ENCODE measurements at regions not wholly inside any gene's neighbourhood (a gene's known extent, or its start where the extent isn't known, plus 50 kb on each side); places are given as distances from the start of the nearest gene placed in this dataset.

DNA sequence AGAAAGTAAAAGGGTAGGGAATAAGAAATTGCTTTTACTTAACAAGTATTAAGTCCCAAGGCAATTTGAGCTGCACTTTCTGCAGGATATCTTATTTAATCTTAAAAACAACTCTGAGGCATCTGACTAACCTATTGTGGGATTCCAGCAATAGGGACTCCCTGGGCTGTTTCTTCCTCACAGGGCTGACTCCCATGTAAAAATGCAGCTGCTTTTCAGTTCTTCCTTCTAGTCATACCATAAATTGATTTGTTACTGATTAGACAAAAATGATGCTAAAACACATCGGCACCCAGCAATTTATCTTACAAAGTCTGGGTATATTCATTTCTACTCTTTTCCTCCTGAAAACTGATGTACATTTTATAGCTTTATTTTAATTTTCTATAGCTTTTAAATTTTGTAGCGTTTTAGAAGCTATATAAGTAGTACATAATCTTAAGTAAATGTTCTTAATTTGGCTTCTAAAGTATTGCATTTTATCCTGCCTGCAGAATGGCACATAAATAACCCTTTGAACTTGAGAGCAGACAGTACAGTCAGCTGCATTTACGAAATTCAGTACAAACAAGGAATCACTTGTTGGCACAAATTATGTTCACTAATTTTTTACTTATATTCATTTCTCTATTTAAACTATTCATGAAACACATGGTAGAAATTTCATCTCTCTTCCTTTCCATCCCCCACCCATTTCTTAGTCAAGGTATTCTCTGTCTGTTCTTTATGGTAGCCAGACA is 102.4 kb upstream of the FRY start:
- DNase-seq (ENCODE audit: low read depth) = no peak

DNA sequence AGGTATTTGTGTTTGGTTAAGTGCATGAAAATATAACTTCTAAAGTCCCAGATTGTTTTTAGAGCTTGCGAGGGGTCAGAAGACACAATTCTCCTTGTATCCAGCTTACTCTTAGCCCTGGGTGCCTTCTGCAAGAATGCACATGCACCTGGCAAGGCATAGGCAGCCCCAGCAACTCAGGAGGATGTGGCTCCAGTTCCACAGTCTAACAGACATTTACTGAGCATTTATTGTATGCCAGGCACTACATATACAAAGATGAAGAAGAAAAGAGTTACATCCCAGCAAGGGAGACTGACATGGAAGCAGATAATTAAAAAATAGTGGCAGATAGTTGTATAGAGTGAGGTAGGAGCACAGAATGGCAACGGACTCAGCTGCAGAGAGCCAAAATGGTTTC is 101.1 kb upstream of the FRY start:
- DNase-seq (ENCODE audit: low read depth) = no peak

DNA sequence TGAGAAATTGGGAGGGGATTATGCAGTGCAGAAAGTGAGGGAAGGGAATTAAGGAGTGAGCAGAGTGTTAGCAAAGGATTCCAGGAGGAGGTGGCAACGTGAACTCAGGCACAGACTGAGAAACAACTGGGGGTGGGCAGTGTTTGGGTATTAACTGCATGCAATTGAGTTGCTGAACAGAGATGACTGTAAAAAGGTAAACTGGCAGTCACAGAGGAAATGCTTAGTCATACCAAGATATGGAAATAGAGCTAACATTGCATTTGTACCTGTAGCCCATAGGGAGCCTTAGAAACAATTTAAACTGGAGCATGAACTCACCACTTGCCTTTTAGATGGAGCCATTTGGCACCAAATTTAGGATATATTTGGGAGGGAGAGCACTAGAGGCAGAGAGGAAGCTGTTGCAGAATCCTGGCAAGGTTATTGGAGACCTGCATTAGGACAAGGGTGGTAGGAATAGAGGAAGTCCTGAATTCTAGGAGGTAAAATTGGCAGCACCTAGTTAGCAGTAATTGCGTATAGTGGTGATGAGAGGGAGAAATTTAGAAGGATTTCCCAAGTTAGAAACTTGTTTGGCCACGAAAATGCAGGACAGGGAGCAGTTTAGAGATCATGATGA is 100.6 kb upstream of the FRY start:
- no peak for DNase-seq (ENCODE audit: low read depth)

DNA sequence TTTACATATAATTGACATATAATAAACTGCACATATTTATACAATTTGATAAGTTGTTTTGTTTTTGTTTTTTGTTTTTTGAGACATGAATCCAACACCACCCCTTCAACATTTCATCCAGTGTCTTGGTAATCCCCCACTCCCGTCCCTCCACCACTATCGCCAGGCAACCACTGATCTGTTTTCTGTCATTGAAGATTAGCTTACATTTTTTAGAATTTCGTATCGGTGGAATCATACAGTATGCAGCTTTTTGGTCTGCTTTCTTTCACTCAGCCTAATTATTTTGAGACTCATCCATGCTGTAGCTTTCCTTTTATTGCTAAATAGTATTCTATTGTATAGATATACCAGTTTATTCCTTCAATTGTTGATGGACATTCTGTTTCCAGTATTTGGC is 94.1 kb upstream of the FRY start:
- DNase-seq (ENCODE audit: low read depth) = no peak

DNA sequence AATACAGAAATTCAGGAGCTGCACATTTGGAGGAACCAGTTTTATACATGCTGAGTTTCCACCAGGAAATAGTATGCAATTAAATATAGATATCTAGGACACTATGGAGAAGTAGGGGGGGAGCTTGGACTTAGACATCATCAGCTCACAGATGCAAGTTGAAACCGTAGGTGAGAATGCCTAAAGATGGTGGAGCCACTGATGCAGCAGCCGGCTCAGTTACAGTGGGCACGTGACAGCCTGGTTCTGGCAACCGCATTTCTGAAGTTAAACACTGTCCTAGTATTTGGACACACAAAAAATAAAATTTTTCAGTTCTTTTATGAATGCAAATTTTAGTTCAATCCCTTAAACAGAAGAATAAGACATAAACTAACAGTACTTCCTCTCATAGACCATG is 91.5 kb upstream of the FRY start:
- DNase-seq (ENCODE audit: low read depth) = no peak

DNA sequence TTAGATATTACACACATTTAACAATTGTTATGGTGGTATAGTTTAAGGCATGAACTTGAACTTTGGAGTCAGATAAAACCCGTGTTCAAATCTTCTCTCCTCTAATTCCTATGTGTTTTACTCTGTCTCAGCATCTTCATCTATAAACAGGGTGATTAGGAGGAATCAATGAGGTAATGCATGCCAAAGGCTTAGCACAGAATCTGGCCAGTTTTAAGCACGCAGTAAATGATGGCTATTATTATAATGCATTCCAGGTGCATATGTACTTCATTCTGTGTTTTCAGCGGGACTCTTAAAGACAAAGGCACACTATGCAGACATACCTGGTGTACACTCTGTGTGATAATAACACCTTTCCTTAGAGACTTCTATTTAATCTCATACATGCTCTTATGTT is 88.0 kb upstream of the FRY start:
- DNase-seq (ENCODE audit: low read depth) = no peak

DNA sequence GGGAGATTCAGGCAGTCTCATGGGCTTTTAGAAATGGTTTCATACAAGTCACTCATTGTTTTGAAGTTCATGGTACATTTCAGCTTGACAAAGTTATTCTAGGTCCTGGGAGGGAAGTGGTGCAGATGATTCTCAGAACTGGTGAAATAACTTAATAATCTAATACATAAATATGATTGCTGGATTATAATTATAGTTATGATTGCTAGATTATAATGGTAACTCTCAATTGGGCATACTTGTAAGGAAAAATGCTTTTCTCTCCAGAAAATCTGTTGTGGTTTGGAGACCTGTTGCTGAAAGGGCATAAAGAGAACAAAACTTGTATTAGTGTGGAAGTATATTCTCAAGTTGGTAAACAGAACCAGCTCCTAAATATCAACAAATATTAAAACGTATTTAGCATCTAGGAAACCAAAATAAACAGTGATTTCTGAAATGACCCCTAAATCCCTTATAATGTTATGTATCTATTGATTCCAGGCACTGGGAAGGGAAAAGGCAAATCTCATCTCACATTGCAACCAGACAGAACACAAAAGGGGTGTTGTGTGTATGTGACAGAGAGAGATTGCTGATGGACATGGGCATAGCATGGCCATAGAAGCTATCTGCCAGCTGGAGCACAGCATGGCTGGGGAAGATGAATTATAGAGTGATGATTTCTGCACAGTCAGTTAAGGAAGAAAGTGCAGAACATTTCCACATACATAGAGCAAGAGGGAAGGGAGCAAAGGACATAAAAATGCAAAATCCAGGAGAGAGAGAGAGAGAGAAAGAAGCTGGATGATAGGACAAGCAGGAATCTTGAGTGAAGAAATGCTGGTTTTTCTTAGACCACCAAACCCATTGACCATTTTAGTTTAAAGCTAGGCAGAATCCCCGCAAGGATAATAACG is 87.1 kb upstream of the FRY start:
- DNase-seq (ENCODE audit: low read depth) = no peak

DNA sequence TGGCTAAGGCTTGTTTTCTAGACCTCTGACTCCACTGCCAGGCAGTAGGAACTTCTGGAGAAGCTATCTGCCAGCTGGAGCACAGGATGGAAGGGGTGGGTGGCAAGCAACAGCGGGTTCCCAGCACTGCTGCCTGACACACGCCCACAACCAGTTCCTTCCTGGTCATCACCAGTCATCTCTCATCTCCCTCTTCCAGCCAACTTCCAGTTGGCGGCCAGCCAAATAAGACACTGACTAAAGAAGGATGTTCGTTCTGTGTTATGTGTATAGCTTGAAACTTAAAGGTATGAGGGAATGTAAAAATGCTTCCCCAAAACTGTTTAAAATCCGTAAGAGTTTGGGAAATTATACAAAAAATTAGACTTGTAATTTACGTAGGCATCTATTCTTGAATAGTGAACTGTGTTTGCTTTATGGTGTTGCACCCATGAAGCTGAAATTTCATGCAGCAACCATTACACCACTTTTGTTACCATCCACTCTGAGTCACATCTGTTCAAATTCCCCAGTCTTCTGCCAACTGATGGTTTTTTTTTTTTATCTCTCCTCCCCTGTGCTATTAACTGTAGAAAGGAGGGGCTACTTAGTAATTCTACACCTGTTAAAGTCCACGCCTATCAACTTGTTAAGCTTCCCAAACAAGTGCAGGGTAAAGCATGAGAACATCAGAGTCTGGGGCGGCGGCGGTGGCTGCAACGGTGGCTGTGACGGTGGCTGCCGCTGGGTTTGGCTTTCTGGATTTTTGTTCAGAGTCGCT is 86.2 kb upstream of the FRY start:
- no peak for DNase-seq (ENCODE audit: low read depth)

DNA sequence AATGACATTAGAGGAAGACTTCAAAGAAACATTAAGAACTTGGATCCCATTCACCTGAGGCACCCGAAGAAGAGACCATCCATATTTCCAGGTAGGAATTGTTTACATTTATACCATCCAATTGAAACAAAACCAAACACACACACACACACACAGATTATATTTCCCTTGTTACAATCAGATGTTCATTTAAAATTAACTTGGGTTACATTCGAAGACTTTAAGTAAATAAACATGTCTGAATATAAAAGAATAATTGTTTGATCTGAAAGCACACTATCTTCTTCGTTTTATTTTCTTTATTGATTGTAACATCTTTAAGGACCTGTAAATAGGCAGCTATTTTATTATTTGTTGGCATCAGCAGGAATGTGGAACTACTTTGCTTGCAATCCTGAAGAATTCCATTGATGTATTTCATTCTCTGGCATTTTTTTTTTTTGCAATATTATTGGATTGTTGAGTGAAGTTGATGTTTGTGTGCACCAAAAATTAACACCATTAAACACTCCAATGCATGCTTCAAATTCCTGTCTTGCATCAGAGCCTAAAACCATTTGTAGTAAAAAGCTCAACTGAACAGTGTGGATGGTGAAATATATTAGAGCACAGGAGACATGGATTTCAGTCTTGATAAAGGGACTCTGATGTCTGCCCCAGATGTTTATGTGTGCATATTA is 85.3 kb upstream of the FRY start:
- DNase-seq (ENCODE audit: low read depth) = no peak

DNA sequence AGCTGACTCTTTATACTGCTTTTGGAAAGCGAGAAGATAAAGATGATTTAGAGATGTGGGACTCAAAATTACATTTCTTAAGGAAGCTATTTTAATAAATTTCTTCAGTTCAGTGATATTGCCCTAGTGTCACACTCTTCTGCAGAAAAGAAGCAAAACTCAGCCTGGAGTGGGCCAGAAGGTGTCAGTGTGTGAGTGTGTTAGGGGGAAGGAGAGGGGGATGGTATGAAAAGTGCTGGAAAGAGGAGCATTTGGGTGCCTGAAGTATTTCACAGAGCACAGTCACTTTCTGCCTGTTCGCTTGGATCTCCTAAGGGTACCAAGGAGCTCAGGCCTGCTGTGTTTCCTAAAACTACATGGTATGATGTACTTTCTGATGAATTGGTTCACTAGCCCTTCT is 84.5 kb upstream of the FRY start:
- DNase-seq (ENCODE audit: low read depth) = no peak

DNA sequence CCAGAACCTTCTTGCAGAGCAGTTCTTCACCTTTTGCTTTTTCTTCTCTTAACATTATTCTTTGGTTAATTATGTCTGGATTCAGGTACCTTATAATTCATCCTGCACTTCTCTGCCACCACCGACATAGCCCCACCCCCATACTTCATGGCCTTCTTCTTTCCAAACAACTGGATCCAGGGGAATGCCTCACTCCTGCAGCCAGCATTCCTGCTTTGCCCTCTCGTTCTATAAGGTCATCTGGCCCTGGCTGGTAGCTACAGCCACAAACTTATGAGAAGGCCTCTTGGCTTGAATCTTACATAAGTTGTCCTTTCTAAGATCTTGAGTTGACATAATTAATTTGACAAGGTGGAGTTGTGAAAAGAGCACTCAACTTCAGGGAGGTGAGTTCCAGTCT is 84.1 kb upstream of the FRY start:
- DNase-seq (ENCODE audit: low read depth) = no peak

DNA sequence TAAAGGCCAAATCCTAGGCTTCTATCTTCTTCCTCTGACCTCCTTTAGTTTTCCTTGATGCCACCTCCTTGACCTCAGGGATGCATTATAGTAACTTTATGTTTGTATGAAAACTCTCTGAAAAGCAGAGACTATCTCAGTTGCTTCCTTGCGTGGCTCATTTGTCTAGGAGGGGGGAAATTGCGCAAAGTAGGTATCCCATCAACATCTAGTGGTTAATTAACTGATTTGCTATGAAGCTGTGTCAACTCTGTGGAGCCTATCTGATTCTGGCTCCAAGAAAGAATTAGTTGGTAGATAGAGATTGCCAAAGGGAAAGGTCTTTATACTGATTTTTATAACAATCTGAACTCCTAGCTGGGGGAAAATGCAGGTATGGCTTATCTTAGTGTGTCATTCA is 82.1 kb upstream of the FRY start:
- no peak for DNase-seq (ENCODE audit: low read depth)

DNA sequence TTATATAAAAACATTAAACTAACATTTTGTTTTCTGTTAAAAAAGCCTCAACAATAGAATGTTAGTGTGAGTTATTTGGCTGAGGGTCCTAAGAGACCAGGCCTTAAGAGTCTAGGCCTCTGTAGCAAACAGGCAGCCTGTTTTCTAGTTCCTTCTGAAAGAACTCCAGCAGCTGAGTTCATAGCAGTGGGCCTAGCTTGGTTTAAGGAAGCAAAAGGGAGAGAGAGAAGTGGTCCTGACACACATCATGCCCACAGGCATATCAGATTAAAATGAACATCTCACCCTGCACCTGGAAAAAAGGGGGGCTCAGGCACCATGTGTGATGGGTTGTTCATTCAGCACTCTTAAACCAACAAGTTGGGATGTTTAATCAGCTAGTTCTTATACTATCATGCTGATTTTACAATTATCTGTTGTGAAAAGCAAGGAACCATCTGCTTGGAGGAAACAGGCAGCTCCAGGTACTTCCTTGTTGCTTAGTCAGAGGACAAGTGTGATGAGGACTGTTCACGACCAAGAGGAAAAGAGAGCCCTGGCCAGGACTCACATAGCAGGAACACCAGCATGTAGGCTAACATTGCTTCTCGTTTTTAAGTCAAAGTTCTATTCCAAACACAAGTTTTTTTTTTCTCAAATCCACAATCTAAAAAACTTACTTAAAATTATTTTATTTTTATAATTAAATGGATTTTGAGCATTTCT is 81.3 kb upstream of the FRY start:
- no peak for DNase-seq (ENCODE audit: low read depth)

DNA sequence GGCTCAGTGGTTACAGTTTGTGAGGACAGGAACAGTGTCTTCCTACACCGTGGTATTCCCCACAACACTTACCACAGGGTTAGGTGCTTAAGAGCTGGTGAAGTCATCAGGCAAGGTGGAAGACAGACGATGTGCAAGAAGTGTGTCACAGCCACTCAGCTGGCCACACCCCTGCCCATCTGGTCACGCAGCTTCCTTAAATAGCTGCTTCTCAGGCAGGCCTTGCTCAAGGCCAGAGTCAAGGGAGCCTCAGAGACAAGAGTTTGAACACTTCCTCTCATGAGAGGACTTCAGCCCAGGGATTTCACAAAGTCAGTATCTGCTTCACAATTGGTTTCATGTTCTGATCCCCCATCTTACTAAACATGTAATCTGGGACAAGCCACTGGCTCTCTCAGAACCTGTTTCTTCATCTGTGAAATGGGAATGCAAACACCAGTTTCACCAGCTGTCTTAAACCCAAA is 80.3 kb upstream of the FRY start:
- no peak for DNase-seq (ENCODE audit: low read depth)

DNA sequence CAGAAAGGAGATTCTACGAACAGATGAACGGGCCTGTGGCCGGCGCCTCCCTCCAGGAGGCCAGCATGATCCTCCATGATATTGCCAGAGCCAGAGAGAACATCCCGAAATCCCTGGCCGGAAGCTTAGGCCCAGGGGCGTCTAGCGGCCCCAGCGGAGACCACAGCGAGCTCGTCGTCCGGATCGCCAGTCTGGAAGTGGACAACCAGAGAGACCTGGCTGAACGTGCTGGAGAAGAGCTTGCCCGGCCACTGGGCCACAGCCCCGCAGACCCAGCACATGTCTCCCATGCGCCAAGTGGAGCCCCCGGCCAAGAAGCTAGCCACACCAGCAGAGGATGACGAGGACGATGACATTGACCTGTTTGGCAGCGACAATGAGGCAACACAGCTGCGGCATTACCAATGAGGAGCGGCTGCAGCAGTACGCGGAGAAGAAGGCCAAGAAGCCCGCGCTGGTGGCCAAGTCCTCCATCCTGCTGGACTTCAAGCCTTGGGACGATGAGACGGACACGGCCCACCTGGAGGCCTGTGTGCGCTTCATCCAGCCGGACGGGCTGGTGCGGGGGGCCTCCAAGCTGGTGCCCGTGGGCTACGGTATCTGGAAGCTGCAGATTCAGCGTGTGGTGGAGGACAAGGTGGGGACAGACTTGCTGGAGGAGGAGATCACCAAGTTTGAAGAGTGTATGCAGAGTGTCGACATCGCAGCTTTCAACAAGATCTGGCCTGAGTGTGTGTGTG is 78.8 kb upstream of the FRY start:
- no peak for DNase-seq (ENCODE audit: low read depth)

DNA sequence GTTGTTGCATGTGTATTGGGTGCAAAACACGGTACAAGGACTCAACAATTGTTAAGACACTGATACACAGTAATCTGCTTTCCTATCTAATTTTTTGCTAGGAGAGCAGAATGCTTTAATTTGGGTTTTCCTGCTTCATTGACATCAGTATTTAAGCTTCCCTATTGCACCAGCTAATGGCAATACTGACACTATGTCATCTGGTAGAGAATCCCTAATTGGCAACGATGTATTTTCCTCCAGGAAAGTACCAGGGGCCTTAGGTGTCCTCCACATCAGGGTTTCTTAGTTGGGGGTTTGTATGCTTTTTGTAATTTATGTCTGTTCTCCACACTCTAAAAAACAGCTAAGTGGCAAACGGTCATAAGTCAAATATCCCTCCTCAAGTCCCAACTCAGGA is 76.5 kb upstream of the FRY start:
- DNase-seq (ENCODE audit: low read depth) = no peak

DNA sequence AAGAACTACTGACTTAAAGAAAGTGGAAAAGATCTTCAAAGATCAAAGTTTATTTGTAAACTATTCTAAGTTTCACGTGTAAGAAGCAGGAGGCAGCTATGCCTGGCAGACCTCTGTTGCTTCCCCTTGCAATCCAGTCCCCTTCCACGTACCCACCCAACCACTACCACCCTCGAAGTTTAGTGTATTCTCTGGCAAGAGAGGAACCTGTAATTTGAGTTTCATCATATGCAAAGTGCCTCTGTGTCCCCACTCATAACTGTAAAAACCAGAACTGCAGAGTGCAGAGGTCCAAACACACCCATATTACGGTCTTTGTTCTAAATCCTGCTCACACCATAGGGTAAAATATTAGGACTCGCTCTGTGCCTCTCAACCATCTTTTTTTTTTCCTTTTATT is 75.8 kb upstream of the FRY start:
- no peak for DNase-seq (ENCODE audit: low read depth)

DNA sequence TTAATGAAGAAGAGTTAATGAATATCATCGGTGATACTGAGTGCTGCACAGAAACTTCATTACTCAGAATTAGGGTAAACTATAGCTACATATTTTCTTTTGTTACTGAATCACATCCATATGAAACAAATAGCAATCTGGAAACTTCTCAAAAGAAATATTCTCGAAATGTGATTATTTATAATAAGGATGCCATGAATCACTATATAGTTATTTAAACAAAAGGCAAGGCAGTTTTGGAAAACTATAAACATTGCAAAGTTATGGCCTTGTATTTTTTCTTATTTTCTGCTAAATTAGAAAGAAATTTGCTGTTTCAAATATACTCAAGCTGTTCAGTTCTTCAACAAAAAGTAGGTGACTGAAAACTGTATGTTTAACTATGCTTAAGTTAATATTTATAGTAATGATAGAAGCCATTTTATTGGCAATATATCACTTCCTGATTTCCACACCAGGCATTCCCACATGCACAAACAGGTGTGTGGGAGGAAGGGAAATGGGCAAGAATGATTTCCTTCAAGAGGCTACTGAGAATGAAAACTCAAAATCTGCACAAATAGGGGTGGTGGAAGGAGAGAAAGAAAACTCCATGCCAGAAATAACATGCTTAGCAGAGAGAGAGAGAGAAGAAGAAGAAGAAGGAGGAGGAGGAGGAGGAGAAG is 74.5 kb upstream of the FRY start:
- no peak for DNase-seq (ENCODE audit: low read depth)

DNA sequence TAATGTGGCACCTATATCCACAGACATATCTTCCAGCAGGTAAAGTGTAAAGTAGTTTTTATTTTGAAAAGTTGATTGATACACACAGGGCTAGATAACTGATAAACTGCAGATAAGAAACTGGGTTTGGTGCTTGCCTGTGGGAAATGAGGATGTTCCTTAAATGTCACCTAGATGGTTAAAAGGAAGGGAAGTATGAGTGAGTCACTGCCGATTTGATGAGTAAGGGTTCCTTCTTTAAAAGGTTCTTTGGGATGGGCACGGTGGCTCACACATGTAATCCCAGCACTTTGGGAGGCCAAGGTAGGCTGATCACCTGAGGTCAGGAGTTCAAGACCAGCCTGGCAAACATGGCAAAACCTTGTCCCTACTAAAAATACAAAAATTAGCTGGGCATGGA is 73.8 kb upstream of the FRY start:
- no peak for DNase-seq (ENCODE audit: low read depth)
